DND-41 (cell line): ENCODE measurements at regions not wholly inside any gene's neighbourhood (a gene's known extent, or its start where the extent isn't known, plus 50 kb on each side); places are given as distances from the start of the nearest gene placed in this dataset.

Source experiments
- EZH2 ChIP-seq: IDR thresholded peaks from 3 replicates; pipeline ENCODE4 v1.6.1; 2012; ENCODE audit warnings: borderline replicate concordance, low read depth, mild to moderate bottlenecking, moderate library complexity, low read length, inconsistent platforms; ENCODE audit not compliant: severe bottlenecking
- TF ChIP-seq, protein P1 (sequence below): IDR thresholded peaks from 2 replicates; pipeline ENCODE4 v1.5.1; 2012; ENCODE audit warnings: borderline replicate concordance, low read length, moderate library complexity, mild to moderate bottlenecking; ENCODE audit not compliant: poor library complexity, severe bottlenecking; ENCODE audit errors: extremely low read depth

- no peak for TF ChIP-seq EZH2
- TF ChIP-seq, protein P1, sequence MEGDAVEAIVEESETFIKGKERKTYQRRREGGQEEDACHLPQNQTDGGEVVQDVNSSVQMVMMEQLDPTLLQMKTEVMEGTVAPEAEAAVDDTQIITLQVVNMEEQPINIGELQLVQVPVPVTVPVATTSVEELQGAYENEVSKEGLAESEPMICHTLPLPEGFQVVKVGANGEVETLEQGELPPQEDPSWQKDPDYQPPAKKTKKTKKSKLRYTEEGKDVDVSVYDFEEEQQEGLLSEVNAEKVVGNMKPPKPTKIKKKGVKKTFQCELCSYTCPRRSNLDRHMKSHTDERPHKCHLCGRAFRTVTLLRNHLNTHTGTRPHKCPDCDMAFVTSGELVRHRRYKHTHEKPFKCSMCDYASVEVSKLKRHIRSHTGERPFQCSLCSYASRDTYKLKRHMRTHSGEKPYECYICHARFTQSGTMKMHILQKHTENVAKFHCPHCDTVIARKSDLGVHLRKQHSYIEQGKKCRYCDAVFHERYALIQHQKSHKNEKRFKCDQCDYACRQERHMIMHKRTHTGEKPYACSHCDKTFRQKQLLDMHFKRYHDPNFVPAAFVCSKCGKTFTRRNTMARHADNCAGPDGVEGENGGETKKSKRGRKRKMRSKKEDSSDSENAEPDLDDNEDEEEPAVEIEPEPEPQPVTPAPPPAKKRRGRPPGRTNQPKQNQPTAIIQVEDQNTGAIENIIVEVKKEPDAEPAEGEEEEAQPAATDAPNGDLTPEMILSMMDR: no peak
These were observed 86.5 kb upstream of the KAZN start for GRCh38 chr1:14511796-14512585.
